ENCODE measurements at regions not wholly inside any gene's neighbourhood (a gene's known extent, or its start where the extent isn't known, plus 50 kb on each side); places are given as distances from the start of the nearest gene placed in this dataset.
A peak's percentile ranks its signal among the peaks of the same experiment; 100 is the strongest.

- Histone ChIP-seq H3K9me3 (no peaks in the 10 kb centered on the region), H3K27ac (no peak overlapping the region), H3K4me1 (peaks cover 0 to 19% (median 0%) of the 10 kb centered on the region in 4 donors), H3K27me3 (no peaks in the 10 kb centered on the region), H3K36me3 (no peaks in the 10 kb centered on the region), H3K4me3 (no peak overlapping the region)
- 93 to 96% methylated on average over 4 of the region's 4 CpGs for WGBS, 2 donors
- DNase-seq (ENCODE audit: low spot score in 2 of 2) = no peak
- no peak for TF ChIP-seq CTCF (IDR thresholded peaks at IDR 0.05)
- no peak for TF ChIP-seq EP300 (IDR thresholded peaks at IDR 0.05)
- no peak for TF ChIP-seq POLR2A (IDR thresholded peaks at IDR 0.05)
Measured at GRCh38 chr6:3996349-3996748, 82.6 kb downstream of the FAM217A start.

- Histone ChIP-seq H3K4me1 (peaks cover 0 to 17% (median 0%) of the 10 kb centered on the region in 4 donors), H3K27ac (no peak overlapping the region), H3K4me3 (no peak overlapping the region), H3K36me3 (no peaks in the 10 kb centered on the region), H3K9me3 (no peaks in the 10 kb centered on the region), H3K27me3 (no peaks in the 10 kb centered on the region)
- TF ChIP-seq CTCF (IDR thresholded peaks at IDR 0.05) = no peak
- WGBS, 2 donors = 28 to 34% methylated on average over 3 of the region's 3 CpGs
- DNase-seq (ENCODE audit: low spot score in 2 of 2) = no peak
Measured at GRCh38 chr6:3997177-3997770, 81.7 kb downstream of the FAM217A start.

GRCh38 chr6:3999800-4000661, 78.9 kb downstream of the FAM217A start:
- peaks cover 0 to 17% (median 0%) of the 10 kb centered on the region in 4 donors for H3K4me1 ChIP-seq
- peaks cover 0 to 3% (median 0%) of the 10 kb centered on the region in 3 donors for H3K36me3 ChIP-seq
- no peak overlapping the region for H3K4me3 ChIP-seq
- no peak overlapping the region for H3K27ac ChIP-seq
- H3K9me3 ChIP-seq = no peaks in the 10 kb centered on the region
- TF ChIP-seq EP300 (IDR thresholded peaks at IDR 0.05) = no peak
- no peaks in the 10 kb centered on the region for H3K27me3 ChIP-seq
- DNase-seq (ENCODE audit: low spot score in 2 of 2) = no peak
- 85 to 88% methylated on average over 4 of the region's 4 CpGs for whole genome bisulfite sequencing, 2 donors

GRCh38 chr6:4004249-4004648, 74.7 kb downstream of the FAM217A start:
- Histone ChIP-seq H3K9me3 (no peaks in the 10 kb centered on the region), H3K4me1 (peaks cover 0 to 6% (median 0%) of the 10 kb centered on the region in 4 donors), H3K27ac (no peak overlapping the region), H3K36me3 (peaks cover 0 to 3% (median 0%) of the 10 kb centered on the region in 3 donors), H3K27me3 (no peaks in the 10 kb centered on the region), H3K4me3 (no peak overlapping the region)
- DNase-seq (ENCODE audit: low spot score in 2 of 2) = no peak
- no peak for TF ChIP-seq CTCF (IDR thresholded peaks at IDR 0.05)
- TF ChIP-seq POLR2A (IDR thresholded peaks at IDR 0.05) = no peak
- no peak for TF ChIP-seq EP300 (IDR thresholded peaks at IDR 0.05)
- WGBS, 2 donors = 88 to 89% methylated on average over 3 of the region's 3 CpGs

GRCh38 chr6:4008324-4009047, 70.5 kb downstream of the FAM217A start:
- Histone ChIP-seq H3K9me3 (no peaks in the 10 kb centered on the region), H3K4me3 (no peak overlapping the region), H3K36me3 (peaks cover 0 to 10% (median 0%) of the 10 kb centered on the region in 3 donors), H3K27ac (no peak overlapping the region), H3K27me3 (no peaks in the 10 kb centered on the region), H3K4me1 (peaks cover 0 to 13% (median 0%) of the 10 kb centered on the region in 4 donors)
- WGBS, 2 donors = 73 to 80% methylated on average over 3 of the region's 3 CpGs
- TF ChIP-seq CTCF (IDR thresholded peaks at IDR 0.05) (peak; percentile 31 to 64 (median 49)), EP300 (IDR thresholded peaks at IDR 0.05) (peak in 1 of 2 donors; percentile 18), POLR2A (IDR thresholded peaks at IDR 0.05) (no peak)
- DNase-seq (ENCODE audit: low spot score in 2 of 2) = no peak

Data from tibial nerve (tissue), 4 donors.